B cell (primary cell): ENCODE measurements at regions not wholly inside any gene's neighbourhood (a gene's known extent, or its start where the extent isn't known, plus 50 kb on each side); places are given as distances from the start of the nearest gene placed in this dataset.

Source experiments
- ATAC-seq: fragments of 200-7000 bp; cut with Tn5 transposase; one replicate; pipeline ENCODE4 v1.10.0; 2021; ENCODE audit warnings: low read depth, mild to moderate bottlenecking, moderate number of reproducible peaks, moderate library complexity
- CTCF ChIA-PET: fragments of 350-600 bp; sonication (Branson Sonifier 250); formaldehyde crosslinking; loops from one replicate; lab custom pipeline; 2021; ENCODE audit warnings: antibody characterized with exemption, inconsistent platforms; lab: Charles Lee
- POLR2A ChIA-PET: fragments of 350-600 bp; sonication (Branson Sonifier 250); formaldehyde crosslinking; loops from one replicate; lab custom pipeline; 2021; ENCODE audit warnings: antibody characterized with exemption; lab: Charles Lee
- DNase-seq: peaks from one replicate; pipeline ENCODE4 v3.0.0; 2013
- H2AFZ ChIP-seq: 2 replicates; pipeline ENCODE4 v1.6.1; 2012; ENCODE audit warnings: mild to moderate bottlenecking, low read depth, low read length; ENCODE audit not compliant: insufficient read depth, poor library complexity, severe bottlenecking
- H3K27ac ChIP-seq, 2 donors: 1 replicate in 1 of 2; 2 replicates in 1 of 2; pipeline ENCODE4 v1.5.1; 2012 to 2013; ENCODE audit warnings: low read length in 2 of 2, mild to moderate bottlenecking in 2 of 2, moderate library complexity in 1 of 2
- H3K27me3 ChIP-seq, 4 experiments: fragments of 200-600 bp in 1 of 4; sonication (generic) in 1 of 4; replicated peaks in 1 of 4; 1 replicate in 2 of 4; 2 replicates in 2 of 4; pipeline versions ENCODE4 v1.6.1 to v1.7.0; 2013 to 2016; ENCODE audit warnings: low read length in 3 of 4, mild to moderate bottlenecking in 2 of 4, mixed read lengths in 1 of 4, moderate library complexity in 1 of 4; ENCODE audit not compliant: insufficient read depth in 4 of 4, control insufficient read depth in 3 of 4; ENCODE audit errors: control extremely low read depth in 1 of 4
- H3K36me3 ChIP-seq, 2 experiments: replicated peaks in 1 of 2; 1 replicate in 1 of 2; 2 replicates in 1 of 2; pipeline versions ENCODE4 v1.6.1 to v1.7.1; 2013; ENCODE audit warnings: low read length in 1 of 2; ENCODE audit not compliant: insufficient read depth in 2 of 2, control insufficient read depth in 1 of 2; ENCODE audit errors: control extremely low read depth in 1 of 2, extremely low read depth in 1 of 2
- H3K4me1 ChIP-seq, 2 donors: fragments of 200-600 bp in 1 of 2; sonication (generic) in 1 of 2; 1 replicate in 1 of 2; 2 replicates in 1 of 2; pipeline versions ENCODE4 v1.5.1 to v1.6.1; 2013 to 2017; ENCODE audit warnings: low read length in 2 of 2; ENCODE audit not compliant: control insufficient read depth in 2 of 2, insufficient read depth in 2 of 2
- H3K4me2 ChIP-seq: replicated peaks from 2 replicates; pipeline ENCODE3; 2012; ENCODE audit warnings: mild to moderate bottlenecking, low read depth, low read length; ENCODE audit not compliant: poor library complexity, severe bottlenecking
- H3K4me3 ChIP-seq, 5 experiments: fragments of 200-600 bp in 1 of 5; sonication (generic) in 1 of 5; 1 replicate in 3 of 5; 2 replicates in 2 of 5; pipeline versions ENCODE4 v1.5.1 to v1.7.0; 2011 to 2016; ENCODE audit warnings: low read length in 4 of 5, mild to moderate bottlenecking in 4 of 5, low read depth in 2 of 5, control low read depth in 1 of 5, moderate library complexity in 1 of 5; ENCODE audit not compliant: insufficient read depth in 1 of 5; ENCODE audit errors: control extremely low read depth in 1 of 5, extremely low read depth in 1 of 5
- H3K79me2 ChIP-seq: fragments of 200-600 bp; sonication (generic); one replicate; pipeline ENCODE4 v1.6.0; 2016; ENCODE audit warnings: low read length; ENCODE audit not compliant: control insufficient read depth, insufficient read depth
- H3K9ac ChIP-seq: fragments of 200-600 bp; sonication (generic); 2 replicates; pipeline ENCODE4 v1.6.1; 2017; ENCODE audit warnings: mild to moderate bottlenecking, low read length, moderate library complexity
- H3K9me3 ChIP-seq, 3 donors: one replicate each; pipeline versions ENCODE4 v1.6.1 to v1.7.1; 2013; ENCODE audit warnings: low read length in 2 of 3; ENCODE audit not compliant: control insufficient read depth in 2 of 3, insufficient read depth in 1 of 3; ENCODE audit errors: control extremely low read depth in 1 of 3
- H4K20me1 ChIP-seq: 2 replicates; pipeline ENCODE4 v1.6.0; 2012; ENCODE audit warnings: mild to moderate bottlenecking, low read length; ENCODE audit not compliant: insufficient read depth, control insufficient read depth, poor library complexity, severe bottlenecking
- H3K27ac Mint-ChIP-seq: one replicate; pipeline ENCODE4 v1.8.0; 2021; ENCODE audit warnings: mixed read lengths
- H3K27me3 Mint-ChIP-seq: one replicate; pipeline ENCODE4 v1.8.0; 2021; ENCODE audit warnings: mixed read lengths
- H3K4me1 Mint-ChIP-seq: one replicate; pipeline ENCODE4 v1.8.0; 2021; ENCODE audit warnings: mixed read lengths
- H3K4me3 Mint-ChIP-seq: one replicate; pipeline ENCODE4 v1.8.0; 2021; ENCODE audit warnings: mixed read lengths
- H3K9me3 Mint-ChIP-seq: one replicate; pipeline ENCODE4 v1.8.0; 2022; ENCODE audit warnings: mixed read lengths; ENCODE audit not compliant: insufficient read depth
- CTCF ChIP-seq: fragments of 200-600 bp; IDR thresholded peaks from one replicate; pipeline ENCODE4 v1.8.0; 2022; ENCODE audit warnings: antibody characterized with exemption, mild to moderate bottlenecking
- EZH2 ChIP-seq: IDR thresholded peaks from 2 replicates; pipeline ENCODE4 v1.6.1; 2012; ENCODE audit warnings: borderline replicate concordance, low read depth, mild to moderate bottlenecking, moderate library complexity, low read length; ENCODE audit not compliant: insufficient read depth, poor library complexity, severe bottlenecking
- WGBS: methylation state at CpG from one replicate; pipeline ENCODE4 v1.1.5; 2013; ENCODE audit warnings: missing lambda C conversion rate; ENCODE audit not compliant: insufficient coverage; 5-methylcytosine and 5-hydroxymethylcytosine counted together
- intact Hi-C: fragments of 100-400 bp; cut with micrococcal nuclease; formaldehyde crosslinking; loops from one replicate; pipeline ENCODE4 v1.10.0; 2022

GRCh38 chr2:81061016-81061415, 756.5 kb upstream of the LRRTM1 start:
- H3K4me1 ChIP-seq = no peaks in the 10 kb centered on the region
- no peak overlapping the region for H3K9ac ChIP-seq
- no peaks in the 10 kb centered on the region for H3K4me1 Mint-ChIP-seq
- no peak overlapping the region for H3K4me3 ChIP-seq
- H3K4me2 ChIP-seq = no peak overlapping the region
- intact Hi-C loops = no loop called here
- no peak overlapping the region for H3K4me3 Mint-ChIP-seq
- no peaks in the 10 kb centered on the region for H3K27me3 ChIP-seq
- no peak for ATAC-seq
- H3K27ac ChIP-seq = no peak overlapping the region
- POLR2A ChIA-PET = no interaction called here
- H3K27me3 Mint-ChIP-seq = no peaks in the 10 kb centered on the region
- no CpG with 5 or more reads among the region's 2 CpGs for WGBS
- H3K27ac Mint-ChIP-seq = no peak overlapping the region
- TF ChIP-seq CTCF = no peak
- TF ChIP-seq EZH2 = no peak
- H3K79me2 ChIP-seq = no peaks in the 10 kb centered on the region
- H3K36me3 ChIP-seq = no peaks in the 10 kb centered on the region
- H3K9me3 ChIP-seq = peaks cover 0 to 6% (median 2%) of the 10 kb centered on the region in 3 donors
- CTCF ChIA-PET = no interaction called here
- H4K20me1 ChIP-seq = no peaks in the 10 kb centered on the region
- H3K9me3 Mint-ChIP-seq = peaks cover 6% of the 10 kb centered on the region
- no peak overlapping the region for H2AFZ ChIP-seq
- no peak for DNase-seq

GRCh38 chr2:81050580-81051095, 746.1 kb upstream of the LRRTM1 start:
- Histone ChIP-seq H3K9ac (no peak overlapping the region), H3K79me2 (no peaks in the 10 kb centered on the region), H3K27me3 (no peaks in the 10 kb centered on the region), H2AFZ (no peak overlapping the region), H4K20me1 (no peaks in the 10 kb centered on the region), H3K4me1 (no peaks in the 10 kb centered on the region), H3K36me3 (no peaks in the 10 kb centered on the region), H3K4me3 (no peak overlapping the region), H3K27ac (no peak overlapping the region), H3K4me2 (no peak overlapping the region), H3K9me3 (peaks cover 0 to 1% (median 0%) of the 10 kb centered on the region in 3 donors)
- Mint-ChIP-seq H3K9me3 (peaks cover 6% of the 10 kb centered on the region), H3K4me1 (no peaks in the 10 kb centered on the region), H3K4me3 (no peak overlapping the region), H3K27me3 (no peaks in the 10 kb centered on the region), H3K27ac (no peak overlapping the region)
- no CpG with 5 or more reads among the region's 4 CpGs for WGBS
- ChIA-PET POLR2A (no interaction called here), CTCF (no interaction called here)
- no peak for TF ChIP-seq EZH2
- TF ChIP-seq CTCF = no peak
- intact Hi-C loops = no loop called here
- no peak for ATAC-seq
- no peak for DNase-seq
